Heart left ventricle (tissue), 16 donors: ENCODE measurements at regions not wholly inside any gene's neighbourhood (a gene's known extent, or its start where the extent isn't known, plus 50 kb on each side); places are given as distances from the start of the nearest gene placed in this dataset.

Experiments used
- ATAC-seq, 4 donors: fragments of 200-7000 bp; cut with Tn5 transposase; one replicate each; pipeline ENCODE4 v1.9.1; 2020 to 2022; ENCODE audit warnings: moderate library complexity in 4 of 4, mild to moderate bottlenecking in 3 of 4, moderate number of reproducible peaks in 1 of 4
- DNase-seq, 5 donors: peaks; one replicate each; pipeline ENCODE4 v3.0.0-alpha.2; 2020
- H3K27ac ChIP-seq, 12 donors: fragments of 200-600 bp; sonication (generic) in 4 of 12; one replicate each; pipeline versions ENCODE4 v1.5.0 to v1.8.0; 2016 to 2022; ENCODE audit warnings: mild to moderate bottlenecking in 2 of 12
- H3K27me3 ChIP-seq, 9 donors: fragments of 200-600 bp; sonication (generic) in 2 of 9; one replicate each; pipeline versions ENCODE4 v1.5.1 to v1.8.0; 2016 to 2022; ENCODE audit warnings: mild to moderate bottlenecking in 3 of 9
- H3K36me3 ChIP-seq, 9 donors: fragments of 200-600 bp; sonication (generic) in 2 of 9; one replicate each; pipeline versions ENCODE4 v1.5.0 to v1.8.0; 2018 to 2022; ENCODE audit warnings: mild to moderate bottlenecking in 2 of 9
- H3K4me1 ChIP-seq, 12 donors: fragments of 200-600 bp; sonication (generic) in 4 of 12; one replicate each; pipeline versions ENCODE4 v1.5.0 to v1.8.0; 2016 to 2022; ENCODE audit warnings: mild to moderate bottlenecking in 3 of 12
- H3K4me3 ChIP-seq, 12 donors: fragments of 200-600 bp; sonication (generic) in 4 of 12; one replicate each; pipeline versions ENCODE4 v1.5.0 to v1.8.0; 2017 to 2022; ENCODE audit warnings: mild to moderate bottlenecking in 9 of 12, moderate library complexity in 4 of 12
- H3K9me3 ChIP-seq, 12 donors: fragments of 200-600 bp; sonication (generic) in 4 of 12; one replicate each; pipeline versions ENCODE4 v1.5.0 to v1.8.0; 2016 to 2022; ENCODE audit warnings: mild to moderate bottlenecking in 1 of 12
- CTCF ChIP-seq, 12 donors: fragments of 200-600 bp; sonication (generic) in 4 of 12; IDR thresholded peaks; one replicate each; pipeline versions ENCODE4 v1.5.0 to v1.8.0; 2018 to 2022; ENCODE audit warnings: antibody characterized with exemption in 12 of 12, mild to moderate bottlenecking in 5 of 12
- POLR2A ChIP-seq, 2 donors: fragments of 450-650 bp; IDR thresholded peaks; one replicate each; pipeline ENCODE4 v1.6.1; 2017; ENCODE audit warnings: antibody characterized with exemption in 2 of 2, mild to moderate bottlenecking in 2 of 2, moderate library complexity in 2 of 2
- WGBS, 4 donors: extraction: QIAGEN DNeasy Blood & Tissue Kit in 2 of 4; methylation state at CpG; one replicate each; pipeline versions ENCODE4 v1.1.5 to v1.1.7; 2013 to 2018; 5-methylcytosine and 5-hydroxymethylcytosine counted together
- intact Hi-C, 10 donors: fragments of 100-400 bp; cut with DNase I; formaldehyde crosslinking; loops; one replicate each; pipeline versions ENCODE4 v1.11.1 to v1.14.2; 2022
- donor health status: ischemic (EF 13 %, LVEDD 7.1; RV severe dilation, severe dysfunction).
- donor health status: healthy with polysubstance abuse.
- donor health status: DM: no; HTN: yes; CAD: no.
- donor health status: DM: no; HTN: no; CAD: no.
- donor health status: ischemic (EF 25% LVEDD 6.9; RV normal size, moderate dysfunction).
- donor health status: ischemic (EF 25% LVEDD 5.7; RV mildly dilated, moderate dysfunction).
- donor health status: healthy.
- donor health status: DM: yes; HTN: yes; CAD: no.
- donor health status: ischemic (EF 35%, LVEDD 5.7; RV mildly dilated, moderate dysfunction).
- donor health status: nonischemic (EF 11% LVEDD 7.7; RV severe dilation, severe dysfunction).
- donor health status: DM: yes; HTN: yes; CAD: no.
- donor health status: PGD.
- donor health status: ischemic (EF 29% LVEDD 5.4; RV normal size, mild dysfunction).
- donor health status: nonischemic (EF 23%, LVEDD 6.1; RV moderate dilation, normal function).

GRCh38 chr13:110784704-110785103 lies 71.2 kb downstream of the ING1 start:
- Histone ChIP-seq H3K4me1 (no peaks in the 10 kb centered on the region), H3K36me3 (no peaks in the 10 kb centered on the region), H3K27ac (no peak overlapping the region), H3K27me3 (no peaks in the 10 kb centered on the region), H3K4me3 (no peak overlapping the region), H3K9me3 (peaks cover 0 to 11% (median 0%) of the 10 kb centered on the region in 12 donors)
- WGBS, 4 donors: 81 to 91% (median 88%) methylated on average over 2 of the region's 2 CpGs
- no peak for TF ChIP-seq POLR2A (IDR thresholded peaks at IDR 0.05)
- TF ChIP-seq CTCF (IDR thresholded peaks at IDR 0.05): no peak
- intact Hi-C loops: loop anchor here in 1 of 10 donors (10.0 kb wide), 1 partner anchor 50 kb away; no protein-coding TSS in a partner anchor
- ATAC-seq: no peak
- no peak for DNase-seq

- no peak for TF ChIP-seq CTCF (IDR thresholded peaks at IDR 0.05)
- no peak for TF ChIP-seq POLR2A (IDR thresholded peaks at IDR 0.05)
- WGBS, 4 donors: 93 to 94% (median 93%) methylated on average over 14 of the region's 14 CpGs
- H3K4me3 ChIP-seq: no peak overlapping the region
- DNase-seq: no peak
- H3K36me3 ChIP-seq: no peaks in the 10 kb centered on the region
- H3K9me3 ChIP-seq: peaks cover 0 to 34% (median 12%) of the 10 kb centered on the region in 12 donors
- no peak for ATAC-seq
- no peaks in the 10 kb centered on the region for H3K4me1 ChIP-seq
- H3K27me3 ChIP-seq: no peaks in the 10 kb centered on the region
- H3K27ac ChIP-seq: no peak overlapping the region
- intact Hi-C loops: loop anchor here in 1 of 10 donors (10.0 kb wide), 1 partner anchor 54 kb away; no protein-coding TSS in a partner anchor
Observed at GRCh38 chr13:110788778-110789177, 75.3 kb downstream of the ING1 start.

GRCh38 chr13:110789871-110790270 lies 76.4 kb downstream of the ING1 start:
- Histone ChIP-seq H3K36me3 (no peaks in the 10 kb centered on the region), H3K27me3 (no peaks in the 10 kb centered on the region), H3K27ac (no peak overlapping the region), H3K9me3 (peaks cover 0 to 34% (median 12%) of the 10 kb centered on the region in 12 donors), H3K4me3 (no peak overlapping the region), H3K4me1 (no peaks in the 10 kb centered on the region)
- no peak for DNase-seq
- intact Hi-C loops: loop anchor here in 1 of 10 donors (10.0 kb wide), 1 partner anchor 55 kb away; no protein-coding TSS in a partner anchor
- WGBS, 4 donors: 93 to 95% (median 94%) methylated on average over 2 of the region's 2 CpGs
- TF ChIP-seq CTCF (IDR thresholded peaks at IDR 0.05) (no peak), POLR2A (IDR thresholded peaks at IDR 0.05) (no peak)
- ATAC-seq: no peak

GRCh38 chr13:110790371-110790770 lies 76.9 kb downstream of the ING1 start:
- DNase-seq (no peak), ATAC-seq (no peak)
- Histone ChIP-seq H3K36me3 (no peaks in the 10 kb centered on the region), H3K4me3 (no peak overlapping the region), H3K27ac (no peak overlapping the region), H3K9me3 (peaks cover 0 to 34% (median 12%) of the 10 kb centered on the region in 12 donors), H3K27me3 (no peaks in the 10 kb centered on the region), H3K4me1 (no peaks in the 10 kb centered on the region)
- TF ChIP-seq POLR2A (IDR thresholded peaks at IDR 0.05) (no peak), CTCF (IDR thresholded peaks at IDR 0.05) (no peak)
- WGBS, 4 donors: 87 to 94% (median 91%) methylated on average over 3 of the region's 3 CpGs
- intact Hi-C loops: no loop called here
